Body of pancreas (tissue), 4 donors: ENCODE measurements at regions not wholly inside any gene's neighbourhood (a gene's known extent, or its start where the extent isn't known, plus 50 kb on each side); places are given as distances from the start of the nearest gene placed in this dataset.

Experiments used
- ATAC-seq: fragments of 150-250 bp; one replicate; pipeline ENCODE4 v1.9.1; 2016
- DNase-seq, 4 donors: peaks; one replicate each; pipeline ENCODE4 v3.0.0-alpha.2; 2019
- H3K27ac ChIP-seq, 4 donors: fragments of 200-600 bp; sonication (generic); 1 replicate in 3 of 4; 2 replicates in 1 of 4; pipeline versions ENCODE4 v1.5.1 to v1.6.1; 2016 to 2019; ENCODE audit warnings: mild to moderate bottlenecking in 1 of 4, mixed read lengths in 1 of 4, moderate library complexity in 1 of 4
- H3K27me3 ChIP-seq, 2 donors: fragments of 200-600 bp; sonication (generic); one replicate each; pipeline ENCODE4 v1.6.0; 2016; ENCODE audit warnings: mild to moderate bottlenecking in 1 of 2
- H3K36me3 ChIP-seq, 2 donors: fragments of 200-600 bp; sonication (generic); replicated peaks in 1 of 2; 2 replicates each; pipeline ENCODE4 v1.5.1; 2016; ENCODE audit warnings: low read depth in 2 of 2; ENCODE audit not compliant: insufficient read depth in 1 of 2
- H3K4me1 ChIP-seq: fragments of 200-600 bp; sonication (generic); one replicate; pipeline ENCODE4 v1.6.0; 2016
- H3K4me3 ChIP-seq, 2 donors: fragments of 200-600 bp; sonication (generic); 1 replicate in 1 of 2; 2 replicates in 1 of 2; pipeline ENCODE4 v1.5.1; 2016 to 2019
- H3K9me3 ChIP-seq, 3 donors: fragments of 200-600 bp; sonication (generic); 1 replicate in 2 of 3; 2 replicates in 1 of 3; pipeline ENCODE4 v1.5.1; 2016
- CTCF ChIP-seq, 7 experiments: fragments of 450-650 bp in 4 of 7; fragments of 200-600 bp in 3 of 7; sonication (generic) in 3 of 7; IDR thresholded peaks; one replicate each; pipeline ENCODE4 v1.5.1; 2016 to 2019; ENCODE audit warnings: antibody characterized with exemption in 7 of 7
- POLR2A ChIP-seq, 3 donors: fragments of 450-650 bp; IDR thresholded peaks; one replicate each; pipeline ENCODE4 v1.6.1; 2016; ENCODE audit warnings: antibody characterized with exemption in 3 of 3, mild to moderate bottlenecking in 2 of 3
- WGBS, 2 donors: methylation state at CpG; one replicate each; pipeline ENCODE4 v1.1.5; 2017; 5-methylcytosine and 5-hydroxymethylcytosine counted together
- intact Hi-C: fragments of 100-400 bp; cut with DNase I; formaldehyde crosslinking; loops from one replicate; pipeline ENCODE4 v1.15.1; 2023

GRCh38 chr6:141118991-141119390, 1013.7 kb upstream of the GJE1 start:
- 28 to 39% methylated on average over 2 of the region's 2 CpGs for WGBS, 2 donors
- Histone ChIP-seq H3K4me3 (no peak overlapping the region), H3K36me3 (no peaks in the 10 kb centered on the region), H3K27me3 (no peaks in the 10 kb centered on the region), H3K4me1 (no peaks in the 10 kb centered on the region), H3K9me3 (no peaks in the 10 kb centered on the region), H3K27ac (no peak overlapping the region)
- no peak for DNase-seq
- TF ChIP-seq POLR2A (IDR thresholded peaks at IDR 0.05) (no peak), CTCF (IDR thresholded peaks at IDR 0.05) (no peak)
- intact Hi-C loops: no loop called here
- ATAC-seq: no peak

GRCh38 chr6:141117874-141118273, 1014.9 kb upstream of the GJE1 start:
- Histone ChIP-seq H3K4me1 (no peaks in the 10 kb centered on the region), H3K36me3 (no peaks in the 10 kb centered on the region), H3K27ac (no peak overlapping the region), H3K9me3 (no peaks in the 10 kb centered on the region), H3K27me3 (no peaks in the 10 kb centered on the region), H3K4me3 (no peak overlapping the region)
- intact Hi-C loops: no loop called here
- ATAC-seq (no peak), DNase-seq (no peak)
- TF ChIP-seq POLR2A (IDR thresholded peaks at IDR 0.05) (no peak), CTCF (IDR thresholded peaks at IDR 0.05) (no peak)

- Histone ChIP-seq H3K27ac (no peak overlapping the region), H3K27me3 (no peaks in the 10 kb centered on the region), H3K4me3 (no peak overlapping the region), H3K36me3 (no peaks in the 10 kb centered on the region), H3K4me1 (no peaks in the 10 kb centered on the region), H3K9me3 (no peaks in the 10 kb centered on the region)
- no peak for TF ChIP-seq POLR2A (IDR thresholded peaks at IDR 0.05)
- no peak for TF ChIP-seq CTCF (IDR thresholded peaks at IDR 0.05)
- ATAC-seq: no peak
- DNase-seq: no peak
- 54 to 58% methylated on average over 2 of the region's 2 CpGs for WGBS, 2 donors
- intact Hi-C loops: no loop called here
Measured at GRCh38 chr6:141110481-141110880, 1022.2 kb upstream of the GJE1 start.

GRCh38 chr6:141107591-141108160, 1025.0 kb upstream of the GJE1 start:
- Histone ChIP-seq H3K36me3 (no peaks in the 10 kb centered on the region), H3K4me1 (no peaks in the 10 kb centered on the region), H3K27ac (no peak overlapping the region), H3K9me3 (no peaks in the 10 kb centered on the region), H3K27me3 (no peaks in the 10 kb centered on the region), H3K4me3 (no peak overlapping the region)
- ATAC-seq: no peak
- TF ChIP-seq POLR2A (IDR thresholded peaks at IDR 0.05) (no peak), CTCF (IDR thresholded peaks at IDR 0.05) (no peak)
- WGBS, 2 donors: 33 to 63% methylated on average over 1 of the region's 1 CpG
- DNase-seq: no peak
- intact Hi-C loops: no loop called here

GRCh38 chr6:141105481-141105880, 1027.2 kb upstream of the GJE1 start:
- Histone ChIP-seq H3K9me3 (no peaks in the 10 kb centered on the region), H3K36me3 (no peaks in the 10 kb centered on the region), H3K4me3 (no peak overlapping the region), H3K27me3 (no peaks in the 10 kb centered on the region), H3K4me1 (no peaks in the 10 kb centered on the region), H3K27ac (no peak overlapping the region)
- intact Hi-C loops: no loop called here
- ATAC-seq (no peak), DNase-seq (no peak)
- TF ChIP-seq CTCF (IDR thresholded peaks at IDR 0.05) (no peak), POLR2A (IDR thresholded peaks at IDR 0.05) (no peak)
